ENCODE measurements at regions not wholly inside any gene's neighbourhood (a gene's known extent, or its start where the extent isn't known, plus 50 kb on each side); places are given as distances from the start of the nearest gene placed in this dataset.
A peak's percentile ranks its signal among the peaks of the same experiment; 100 is the strongest.

GRCh38 chr4:151538963-151539362 is 130.0 kb downstream of the FHIP1A start:
- BruUV-seq (replicated peaks): no TSS peak
- H3K36me3 ChIP-seq (ENCODE audit: insufficient read depth, low read length, poor library complexity, severe bottlenecking): no peaks in the 10 kb centered on the region
- CTCF ChIA-PET: no interaction called here
- POLR2A ChIA-PET (ENCODE audit: low non-redundant PET): interaction anchor here (0.7 kb wide), 1 partner anchor 44 kb away, joined by 23 read pairs; no protein-coding TSS in a partner anchor
- no peaks in the 10 kb centered on the region for H3K9me3 ChIP-seq (ENCODE audit: low read depth, low read length, poor library complexity, severe bottlenecking)
- H3K27me3 ChIP-seq (replicated peaks; ENCODE audit: insufficient read depth, low read depth, low read length, poor library complexity): no peaks in the 10 kb centered on the region
- intact Hi-C loops (cut with micrococcal nuclease; ENCODE audit: unreplicated experiment): no loop called here
- TF ChIP-seq CTCF (conservative IDR thresholded peaks at IDR 0.05; ENCODE audit: low read depth, low read length) (no peak), EZH2 (IDR thresholded peaks at IDR 0.05; ENCODE audit: borderline replicate concordance, low read depth, low read length, poor library complexity, severe bottlenecking) (no peak)
- no peak for DNase-seq (ENCODE audit: low spot score)
- no peak overlapping the region for H3K27ac ChIP-seq (ENCODE audit: low read depth, low read length, poor library complexity, severe bottlenecking)
- no peak overlapping the region for H3K4me3 ChIP-seq (ENCODE audit: low read depth, low read length, poor library complexity, severe bottlenecking)
- H3K4me1 ChIP-seq (ENCODE audit: insufficient read depth, low read length, poor library complexity, severe bottlenecking): peaks cover 9% of the 10 kb centered on the region

GRCh38 chr4:151540728-151541388 is 131.9 kb downstream of the FHIP1A start:
- no peaks in the 10 kb centered on the region for H3K36me3 ChIP-seq (ENCODE audit: insufficient read depth, low read length, poor library complexity, severe bottlenecking)
- peaks cover 9% of the 10 kb centered on the region for H3K4me1 ChIP-seq (ENCODE audit: insufficient read depth, low read length, poor library complexity, severe bottlenecking)
- no peak overlapping the region for H3K27ac ChIP-seq (ENCODE audit: low read depth, low read length, poor library complexity, severe bottlenecking)
- H3K4me3 ChIP-seq (ENCODE audit: low read depth, low read length, poor library complexity, severe bottlenecking): no peak overlapping the region
- no peaks in the 10 kb centered on the region for H3K9me3 ChIP-seq (ENCODE audit: low read depth, low read length, poor library complexity, severe bottlenecking)
- TF ChIP-seq EZH2 (IDR thresholded peaks at IDR 0.05; ENCODE audit: borderline replicate concordance, low read depth, low read length, poor library complexity, severe bottlenecking) (no peak), CTCF (conservative IDR thresholded peaks at IDR 0.05; ENCODE audit: low read depth, low read length) (no peak)
- no TSS peak for BruUV-seq (replicated peaks)
- ChIA-PET CTCF (no interaction called here), POLR2A (ENCODE audit: low non-redundant PET) (no interaction called here)
- intact Hi-C loops (cut with micrococcal nuclease; ENCODE audit: unreplicated experiment): no loop called here
- peak; percentile 30 for DNase-seq (ENCODE audit: low spot score)
- no peaks in the 10 kb centered on the region for H3K27me3 ChIP-seq (replicated peaks; ENCODE audit: insufficient read depth, low read depth, low read length, poor library complexity)

GRCh38 chr4:151541389-151542071 is 132.6 kb downstream of the FHIP1A start:
- Histone ChIP-seq H3K4me3 (ENCODE audit: low read depth, low read length, poor library complexity, severe bottlenecking) (no peak overlapping the region), H3K27me3 (replicated peaks; ENCODE audit: insufficient read depth, low read depth, low read length, poor library complexity) (no peaks in the 10 kb centered on the region), H3K4me1 (ENCODE audit: insufficient read depth, low read length, poor library complexity, severe bottlenecking) (peaks cover 9% of the 10 kb centered on the region), H3K9me3 (ENCODE audit: low read depth, low read length, poor library complexity, severe bottlenecking) (no peaks in the 10 kb centered on the region), H3K27ac (ENCODE audit: low read depth, low read length, poor library complexity, severe bottlenecking) (no peak overlapping the region), H3K36me3 (ENCODE audit: insufficient read depth, low read length, poor library complexity, severe bottlenecking) (no peaks in the 10 kb centered on the region)
- no TSS peak for BruUV-seq (replicated peaks)
- DNase-seq (ENCODE audit: low spot score): peak; percentile 51
- POLR2A ChIA-PET (ENCODE audit: low non-redundant PET): no interaction called here
- CTCF ChIA-PET: no interaction called here
- TF ChIP-seq CTCF (conservative IDR thresholded peaks at IDR 0.05; ENCODE audit: low read depth, low read length) (no peak), EZH2 (IDR thresholded peaks at IDR 0.05; ENCODE audit: borderline replicate concordance, low read depth, low read length, poor library complexity, severe bottlenecking) (no peak)
- intact Hi-C loops (cut with micrococcal nuclease; ENCODE audit: unreplicated experiment): no loop called here

Measured in A673 (cell line).